A673 (cell line): ENCODE measurements at regions not wholly inside any gene's neighbourhood (a gene's known extent, or its start where the extent isn't known, plus 50 kb on each side); places are given as distances from the start of the nearest gene placed in this dataset.

Experiments used
- BruUV-seq: library from RNA; stranded (reverse); fragments of 400-500 nt; replicated peaks from 2 replicates; lab custom pipeline; 2021; lab: Mats Ljungman, UMichigan
- CTCF ChIA-PET: fragments of 300-600 bp; sonication (Branson Sonifier 250); formaldehyde crosslinking; loops from one replicate; lab custom pipeline; 2022; ENCODE audit warnings: antibody characterized with exemption; lab: Charles Lee
- POLR2A ChIA-PET: fragments of 300-600 bp; sonication (Branson Sonifier 250); formaldehyde crosslinking; loops from one replicate; lab custom pipeline; 2022; ENCODE audit warnings: antibody characterized with exemption; ENCODE audit not compliant: low non-redundant PET; lab: Charles Lee
- DNase-seq: peaks from one replicate; pipeline ENCODE4 v3.0.0-alpha.2; 2015; ENCODE audit warnings: low spot score
- H3K27ac ChIP-seq: fragments of 200-600 bp; sonication (generic); 2 replicates; pipeline ENCODE4 v1.5.1; 2016; ENCODE audit warnings: mixed run types, low read depth, mild to moderate bottlenecking, mixed read lengths, antibody characterized with exemption, low read length; ENCODE audit not compliant: poor library complexity, severe bottlenecking
- H3K27me3 ChIP-seq: fragments of 200-600 bp; sonication (generic); replicated peaks from 2 replicates; pipeline ENCODE4 v1.6.1; 2017; ENCODE audit warnings: mixed run types, low read depth, mild to moderate bottlenecking, mixed read lengths, antibody characterized with exemption, low read length; ENCODE audit not compliant: insufficient read depth, poor library complexity
- H3K36me3 ChIP-seq: fragments of 200-600 bp; sonication (generic); 2 replicates; pipeline ENCODE4 v1.6.1; 2016; ENCODE audit warnings: mixed run types, mild to moderate bottlenecking, mixed read lengths, antibody characterized with exemption, low read length; ENCODE audit not compliant: insufficient read depth, poor library complexity, severe bottlenecking
- H3K4me1 ChIP-seq: fragments of 200-600 bp; sonication (generic); 2 replicates; pipeline ENCODE4 v1.6.1; 2017; ENCODE audit warnings: mixed run types, mild to moderate bottlenecking, mixed read lengths, antibody characterized with exemption, low read length; ENCODE audit not compliant: insufficient read depth, poor library complexity, severe bottlenecking
- H3K4me3 ChIP-seq: fragments of 200-600 bp; sonication (generic); 2 replicates; pipeline ENCODE4 v1.5.1; 2016; ENCODE audit warnings: low read depth, mixed run types, mild to moderate bottlenecking, mixed read lengths, low read length; ENCODE audit not compliant: poor library complexity, severe bottlenecking
- H3K9me3 ChIP-seq: fragments of 200-600 bp; sonication (generic); 2 replicates; pipeline ENCODE4 v1.6.1; 2016; ENCODE audit warnings: mixed run types, low read depth, mild to moderate bottlenecking, mixed read lengths, antibody characterized with exemption, low read length; ENCODE audit not compliant: poor library complexity, severe bottlenecking
- EZH2 ChIP-seq: fragments of 200-600 bp; sonication (generic); IDR thresholded peaks from 2 replicates; pipeline ENCODE4 v1.6.1; 2017; ENCODE audit warnings: borderline replicate concordance, low read depth, mild to moderate bottlenecking, mixed read lengths, antibody characterized with exemption, low read length; ENCODE audit not compliant: poor library complexity, severe bottlenecking
- intact Hi-C: fragments of 100-400 bp; cut with micrococcal nuclease; formaldehyde crosslinking; loops from one replicate; pipeline ENCODE4 v1.10.0; 2022; ENCODE audit not compliant: unreplicated experiment
- TF ChIP-seq, protein P1 (sequence below): fragments of 300-800, 200-600 bp; sonication (generic); conservative IDR thresholded peaks from 2 replicates; pipeline ENCODE4 v1.5.1; 2017; ENCODE audit warnings: low read depth, mild to moderate bottlenecking, antibody characterized with exemption, low read length, moderate library complexity, mixed read lengths

DNA sequence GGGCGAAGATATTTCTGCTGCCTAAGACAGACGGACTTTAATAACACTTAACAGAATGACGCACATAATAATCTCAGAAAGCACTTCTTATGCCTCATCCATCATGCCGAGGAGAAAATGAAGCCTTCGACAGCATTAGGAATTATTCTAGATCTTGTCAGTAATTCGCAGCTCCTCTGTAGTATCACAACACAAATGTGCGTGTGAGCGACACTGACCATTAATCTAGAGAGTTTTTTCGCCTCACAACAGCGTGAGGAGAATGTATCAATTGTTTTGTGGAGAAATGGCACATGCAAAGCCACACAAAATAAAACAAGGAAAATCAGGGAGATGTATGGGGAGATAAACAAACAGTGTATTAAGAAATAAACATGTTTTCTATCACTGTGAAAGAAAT is 410.2 kb upstream of the PSMD7 start:
- Histone ChIP-seq H3K27ac (no peak overlapping the region), H3K4me3 (no peak overlapping the region), H3K36me3 (no peaks in the 10 kb centered on the region), H3K9me3 (no peaks in the 10 kb centered on the region), H3K4me1 (no peaks in the 10 kb centered on the region), H3K27me3 (peaks cover 97% of the 10 kb centered on the region)
- CTCF ChIA-PET, result no interaction called here
- TF ChIP-seq EZH2, result no peak
- TF ChIP-seq, protein P1, sequence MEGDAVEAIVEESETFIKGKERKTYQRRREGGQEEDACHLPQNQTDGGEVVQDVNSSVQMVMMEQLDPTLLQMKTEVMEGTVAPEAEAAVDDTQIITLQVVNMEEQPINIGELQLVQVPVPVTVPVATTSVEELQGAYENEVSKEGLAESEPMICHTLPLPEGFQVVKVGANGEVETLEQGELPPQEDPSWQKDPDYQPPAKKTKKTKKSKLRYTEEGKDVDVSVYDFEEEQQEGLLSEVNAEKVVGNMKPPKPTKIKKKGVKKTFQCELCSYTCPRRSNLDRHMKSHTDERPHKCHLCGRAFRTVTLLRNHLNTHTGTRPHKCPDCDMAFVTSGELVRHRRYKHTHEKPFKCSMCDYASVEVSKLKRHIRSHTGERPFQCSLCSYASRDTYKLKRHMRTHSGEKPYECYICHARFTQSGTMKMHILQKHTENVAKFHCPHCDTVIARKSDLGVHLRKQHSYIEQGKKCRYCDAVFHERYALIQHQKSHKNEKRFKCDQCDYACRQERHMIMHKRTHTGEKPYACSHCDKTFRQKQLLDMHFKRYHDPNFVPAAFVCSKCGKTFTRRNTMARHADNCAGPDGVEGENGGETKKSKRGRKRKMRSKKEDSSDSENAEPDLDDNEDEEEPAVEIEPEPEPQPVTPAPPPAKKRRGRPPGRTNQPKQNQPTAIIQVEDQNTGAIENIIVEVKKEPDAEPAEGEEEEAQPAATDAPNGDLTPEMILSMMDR, result no peak
- DNase-seq, result no peak
- BruUV-seq, result no TSS peak
- POLR2A ChIA-PET, result no interaction called here
- intact Hi-C loops, result loop anchor here (5.0 kb wide), 1 partner anchor 391 kb away; no protein-coding TSS in a partner anchor

DNA sequence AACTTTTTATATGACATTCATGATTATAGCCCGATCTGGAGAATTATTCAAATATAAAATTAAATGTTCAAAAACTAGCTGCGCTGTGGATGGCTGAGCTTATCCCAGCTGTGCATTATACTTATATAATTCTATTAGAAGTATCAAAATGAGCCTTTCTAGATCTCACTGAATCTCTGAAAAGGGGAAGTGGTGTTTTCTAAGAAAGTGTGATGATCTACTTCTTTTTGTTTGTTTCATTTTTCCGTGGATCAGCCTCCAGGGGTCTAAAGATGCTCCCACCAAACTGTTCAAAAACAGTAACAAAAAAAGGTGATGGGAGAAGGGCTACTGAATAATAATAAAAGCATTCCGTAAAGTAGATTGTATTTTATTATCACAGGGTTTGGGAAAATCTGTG is 411.3 kb upstream of the PSMD7 start:
- CTCF ChIA-PET, result no interaction called here
- BruUV-seq, result no TSS peak

DNA sequence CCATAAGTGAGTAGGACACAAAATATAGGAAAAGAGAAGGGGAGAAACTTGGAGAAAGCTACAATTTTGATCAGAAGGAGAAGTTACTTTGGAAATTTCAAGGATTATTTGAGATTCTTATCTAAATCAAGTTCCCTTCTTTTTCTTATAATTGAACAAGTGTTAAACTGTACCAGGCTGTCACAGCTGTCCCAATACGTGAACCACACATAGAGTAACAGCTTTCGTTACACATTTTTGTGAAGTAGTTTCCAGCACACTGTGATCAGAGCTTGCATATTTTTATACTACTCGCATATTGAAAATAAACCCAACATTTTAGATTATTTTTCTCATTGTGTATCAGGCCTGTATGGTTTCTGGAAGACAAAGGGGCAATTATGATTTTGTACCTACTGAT is 412.8 kb upstream of the PSMD7 start:
- intact Hi-C loops, result no loop called here
- DNase-seq, result no peak
- Histone ChIP-seq H3K9me3 (no peaks in the 10 kb centered on the region), H3K36me3 (no peaks in the 10 kb centered on the region), H3K27ac (no peak overlapping the region), H3K4me1 (no peaks in the 10 kb centered on the region), H3K27me3 (peaks cover 94% of the 10 kb centered on the region), H3K4me3 (no peak overlapping the region)
- POLR2A ChIA-PET, result no interaction called here
- CTCF ChIA-PET, result no interaction called here
- no TSS peak for BruUV-seq
- no peak for TF ChIP-seq EZH2
- TF ChIP-seq, protein P1, result no peak

More for the DNA sequence above, 411.3 kb upstream of the PSMD7 start:
- DNase-seq, result no peak
- Histone ChIP-seq H3K36me3 (no peaks in the 10 kb centered on the region), H3K27ac (no peak overlapping the region), H3K4me1 (no peaks in the 10 kb centered on the region), H3K4me3 (no peak overlapping the region), H3K27me3 (peaks cover 94% of the 10 kb centered on the region), H3K9me3 (no peaks in the 10 kb centered on the region)
- intact Hi-C loops, result loop anchor here (5.0 kb wide), 1 partner anchor 392 kb away; no protein-coding TSS in a partner anchor
- TF ChIP-seq, protein P1, result no peak
- no peak for TF ChIP-seq EZH2
- POLR2A ChIA-PET, result no interaction called here
